Adrenal gland (tissue), 5 donors: ENCODE measurements at regions not wholly inside any gene's neighbourhood (a gene's known extent, or its start where the extent isn't known, plus 50 kb on each side); places are given as distances from the start of the nearest gene placed in this dataset.

Experiments
- POLR2A ChIP-seq, 2 donors: fragments of 450-650 bp; IDR thresholded peaks; one replicate each; pipeline ENCODE4 v1.6.1; 2017; ENCODE audit warnings: antibody characterized with exemption in 2 of 2, mild to moderate bottlenecking in 2 of 2, moderate library complexity in 1 of 2
- TF ChIP-seq, protein P1 (sequence below), 6 experiments: fragments of 450-650 bp in 4 of 6; fragments of 200-600 bp in 2 of 6; sonication (generic) in 1 of 6; IDR thresholded peaks; 1 replicate in 5 of 6; 2 replicates in 1 of 6; pipeline versions ENCODE4 v1.5.1 to v1.8.0; 2016 to 2021; ENCODE audit warnings: antibody characterized with exemption in 6 of 6, mild to moderate bottlenecking in 2 of 6, moderate library complexity in 1 of 6
- donor health status: DM: no; HTN: no; CAD: no.

GRCh38 chr21:43363506-43364260 lies 63.2 kb downstream of the SIK1 start:
- TF ChIP-seq, protein P1, sequence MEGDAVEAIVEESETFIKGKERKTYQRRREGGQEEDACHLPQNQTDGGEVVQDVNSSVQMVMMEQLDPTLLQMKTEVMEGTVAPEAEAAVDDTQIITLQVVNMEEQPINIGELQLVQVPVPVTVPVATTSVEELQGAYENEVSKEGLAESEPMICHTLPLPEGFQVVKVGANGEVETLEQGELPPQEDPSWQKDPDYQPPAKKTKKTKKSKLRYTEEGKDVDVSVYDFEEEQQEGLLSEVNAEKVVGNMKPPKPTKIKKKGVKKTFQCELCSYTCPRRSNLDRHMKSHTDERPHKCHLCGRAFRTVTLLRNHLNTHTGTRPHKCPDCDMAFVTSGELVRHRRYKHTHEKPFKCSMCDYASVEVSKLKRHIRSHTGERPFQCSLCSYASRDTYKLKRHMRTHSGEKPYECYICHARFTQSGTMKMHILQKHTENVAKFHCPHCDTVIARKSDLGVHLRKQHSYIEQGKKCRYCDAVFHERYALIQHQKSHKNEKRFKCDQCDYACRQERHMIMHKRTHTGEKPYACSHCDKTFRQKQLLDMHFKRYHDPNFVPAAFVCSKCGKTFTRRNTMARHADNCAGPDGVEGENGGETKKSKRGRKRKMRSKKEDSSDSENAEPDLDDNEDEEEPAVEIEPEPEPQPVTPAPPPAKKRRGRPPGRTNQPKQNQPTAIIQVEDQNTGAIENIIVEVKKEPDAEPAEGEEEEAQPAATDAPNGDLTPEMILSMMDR (IDR thresholded peaks at IDR 0.05): no peak
- no peak for TF ChIP-seq POLR2A (IDR thresholded peaks at IDR 0.05)
